Gastrocnemius medialis (tissue), 4 donors: ENCODE measurements at regions not wholly inside any gene's neighbourhood (a gene's known extent, or its start where the extent isn't known, plus 50 kb on each side); places are given as distances from the start of the nearest gene placed in this dataset.

Experiments used
- ATAC-seq, 2 donors: fragments of 150-250 bp; one replicate each; pipeline ENCODE4 v1.9.1; 2016
- DNase-seq, 2 donors: peaks; one replicate each; pipeline ENCODE4 v3.0.0-alpha.2; 2019
- H3K27ac ChIP-seq, 4 donors: fragments of 200-600 bp; sonication (generic); 1 replicate in 1 of 4; 2 replicates in 3 of 4; pipeline ENCODE4 v1.5.1; 2016 to 2018; ENCODE audit warnings: mild to moderate bottlenecking in 2 of 4, moderate library complexity in 1 of 4
- H3K27me3 ChIP-seq, 3 donors: fragments of 200-600 bp; sonication (generic) in 2 of 3; 1 replicate in 1 of 3; 2 replicates in 2 of 3; pipeline versions ENCODE4 v1.5.1 to v1.6.0; 2016 to 2019; ENCODE audit warnings: mild to moderate bottlenecking in 1 of 3, moderate library complexity in 1 of 3
- H3K36me3 ChIP-seq, 2 donors: fragments of 200-600 bp; sonication (generic) in 1 of 2; one replicate each; pipeline ENCODE4 v1.5.1; 2017 to 2018
- H3K4me1 ChIP-seq, 2 donors: fragments of 200-600 bp; sonication (generic) in 1 of 2; one replicate each; pipeline ENCODE4 v1.5.1; 2016 to 2017; ENCODE audit warnings: mild to moderate bottlenecking in 2 of 2
- H3K4me3 ChIP-seq, 4 donors: fragments of 200-600 bp; sonication (generic) in 3 of 4; 1 replicate in 1 of 4; 2 replicates in 3 of 4; pipeline ENCODE4 v1.5.1; 2016 to 2019; ENCODE audit warnings: mild to moderate bottlenecking in 2 of 4
- H3K9me3 ChIP-seq, 3 donors: fragments of 200-600 bp; sonication (generic) in 2 of 3; 1 replicate in 1 of 3; 2 replicates in 2 of 3; pipeline ENCODE4 v1.5.1; 2016 to 2019
- CTCF ChIP-seq, 5 experiments: fragments of 450-650 bp in 3 of 5; fragments of 200-600 bp in 2 of 5; sonication (generic) in 2 of 5; IDR thresholded peaks in 4 of 5; conservative IDR thresholded peaks in 1 of 5; 1 replicate in 4 of 5; 2 replicates in 1 of 5; pipeline ENCODE4 v1.5.1; 2016 to 2019; ENCODE audit warnings: antibody characterized with exemption in 5 of 5, mild to moderate bottlenecking in 3 of 5, moderate library complexity in 3 of 5
- POLR2A ChIP-seq, 2 donors: fragments of 450-650 bp; IDR thresholded peaks; one replicate each; pipeline ENCODE4 v1.6.1; 2017; ENCODE audit warnings: antibody characterized with exemption in 2 of 2, mild to moderate bottlenecking in 2 of 2, moderate library complexity in 2 of 2
- in situ Hi-C, 4 donors: fragments of 200-750 bp; cut with MboI; loops; one replicate each; pipeline versions ENCODE4 v1.15.0 to v1.8.0; 2017; ENCODE audit warnings: low sequenced_read_pairs in 4 of 4
- intact Hi-C: fragments of 100-400 bp; cut with DNase I; formaldehyde crosslinking; loops from one replicate; pipeline ENCODE4 v1.15.1; 2023; ENCODE audit warnings: low total_unique reads

- in situ Hi-C loops: no loop called here
These were observed 426.8 kb upstream of the USP24 start for GRCh38 chr1:55641947-55642346.

GRCh38 chr1:55640708-55641473 is 425.7 kb upstream of the USP24 start:
- Histone ChIP-seq H3K9me3 (peaks cover 0 to 3% (median 0%) of the 10 kb centered on the region in 3 donors), H3K36me3 (no peaks in the 10 kb centered on the region), H3K4me3 (peak overlapping the region; percentile 33 to 38 (median 38)), H3K4me1 (peaks cover 4% of the 10 kb centered on the region in 2 donors), H3K27me3 (no peaks in the 10 kb centered on the region), H3K27ac (peak overlapping the region; percentile 26 to 66 (median 57))
- intact Hi-C loops: no loop called here
- peak; percentile 43 to 48 for DNase-seq
- ATAC-seq: peak; percentile 52 to 70
- TF ChIP-seq POLR2A (IDR thresholded peaks at IDR 0.05): no peak
- TF ChIP-seq CTCF (IDR thresholded peaks at IDR 0.05 in 4 of 5, conservative IDR thresholded peaks at IDR 0.05 in 1 of 5): no peak
- in situ Hi-C loops: no loop called here

More at GRCh38 chr1:55641947-55642346, 426.8 kb upstream of the USP24 start:
- Histone ChIP-seq H3K4me1 (peaks cover 4% of the 10 kb centered on the region in 2 donors), H3K9me3 (peaks cover 0 to under 1% (median 0%) of the 10 kb centered on the region in 3 donors), H3K27ac (no peak overlapping the region), H3K4me3 (no peak overlapping the region), H3K36me3 (no peaks in the 10 kb centered on the region), H3K27me3 (no peaks in the 10 kb centered on the region)
- ATAC-seq (no peak), DNase-seq (no peak)
- TF ChIP-seq POLR2A (IDR thresholded peaks at IDR 0.05) (no peak), CTCF (IDR thresholded peaks at IDR 0.05 in 4 of 5, conservative IDR thresholded peaks at IDR 0.05 in 1 of 5) (no peak)
- intact Hi-C loops: no loop called here

- no peak overlapping the region for H3K27ac ChIP-seq
- H3K36me3 ChIP-seq: no peaks in the 10 kb centered on the region
- in situ Hi-C loops (no loop called here), intact Hi-C loops (no loop called here)
- peaks cover 4% of the 10 kb centered on the region in 2 donors for H3K4me1 ChIP-seq
- TF ChIP-seq CTCF (IDR thresholded peaks at IDR 0.05 in 4 of 5, conservative IDR thresholded peaks at IDR 0.05 in 1 of 5) (no peak), POLR2A (IDR thresholded peaks at IDR 0.05) (no peak)
- H3K9me3 ChIP-seq: peaks cover 0 to 3% (median 0%) of the 10 kb centered on the region in 3 donors
- ATAC-seq (no peak), DNase-seq (no peak)
- H3K27me3 ChIP-seq: no peaks in the 10 kb centered on the region
- no peak overlapping the region for H3K4me3 ChIP-seq
These were observed 424.4 kb upstream of the USP24 start for GRCh38 chr1:55639526-55639925.

GRCh38 chr1:55639051-55639450 is 423.9 kb upstream of the USP24 start:
- in situ Hi-C loops (no loop called here), intact Hi-C loops (no loop called here)
- Histone ChIP-seq H3K27ac (no peak overlapping the region), H3K4me3 (no peak overlapping the region), H3K27me3 (no peaks in the 10 kb centered on the region), H3K36me3 (no peaks in the 10 kb centered on the region), H3K4me1 (peaks cover 4% of the 10 kb centered on the region in 2 donors), H3K9me3 (peaks cover 0 to 3% (median 0%) of the 10 kb centered on the region in 3 donors)
- TF ChIP-seq CTCF (IDR thresholded peaks at IDR 0.05 in 4 of 5, conservative IDR thresholded peaks at IDR 0.05 in 1 of 5) (no peak), POLR2A (IDR thresholded peaks at IDR 0.05) (no peak)
- ATAC-seq: no peak
- no peak for DNase-seq
